HG02938 (cell line): ENCODE measurements at regions not wholly inside any gene's neighbourhood (a gene's known extent, or its start where the extent isn't known, plus 50 kb on each side); places are given as distances from the start of the nearest gene placed in this dataset.
"Not testable (repeated sequence)": the region's sequence is repeated elsewhere in the genome, so short reads cannot be mapped to it uniquely, and the experiment has no call there.

Experiments
- ATAC-seq: cut with Tn5 transposase; IDR thresholded peaks from one replicate; pipeline ENCODE4 v1.9.1; 2021; ENCODE audit warnings: mild to moderate bottlenecking, moderate library complexity; ENCODE audit not compliant: unreplicated experiment

GRCh38 chr5:42950116-42950455, 90.0 kb downstream of the ANXA2R start:
- ATAC-seq, result no peak

GRCh38 chr5:42949348-42950115, 90.6 kb downstream of the ANXA2R start:
- ATAC-seq, result peak; percentile 66

- peak; percentile 0 for ATAC-seq
Observed at GRCh38 chr5:42948961-42949347, 91.2 kb downstream of the ANXA2R start.

DNA sequence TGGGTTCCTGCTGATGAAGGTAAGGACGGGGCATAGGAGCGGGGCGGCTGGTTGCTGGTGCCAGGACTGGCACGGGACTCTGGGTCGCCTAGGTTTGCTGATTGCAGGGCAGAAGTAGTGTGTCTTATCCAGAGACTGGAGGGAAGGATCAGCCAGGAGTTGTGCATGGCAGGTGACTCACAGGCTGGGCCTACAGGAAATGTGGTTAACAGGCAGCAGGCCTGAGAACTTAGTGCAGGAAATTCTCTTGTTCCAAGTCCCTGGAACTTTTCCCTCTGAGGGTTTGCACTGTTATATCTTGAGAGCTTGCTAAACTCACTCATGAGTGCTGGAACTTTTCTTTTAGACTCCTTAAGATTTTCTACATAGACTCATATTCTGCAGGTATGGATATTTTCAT, 95.1 kb downstream of the ANXA2R start:
- no peak for ATAC-seq

DNA sequence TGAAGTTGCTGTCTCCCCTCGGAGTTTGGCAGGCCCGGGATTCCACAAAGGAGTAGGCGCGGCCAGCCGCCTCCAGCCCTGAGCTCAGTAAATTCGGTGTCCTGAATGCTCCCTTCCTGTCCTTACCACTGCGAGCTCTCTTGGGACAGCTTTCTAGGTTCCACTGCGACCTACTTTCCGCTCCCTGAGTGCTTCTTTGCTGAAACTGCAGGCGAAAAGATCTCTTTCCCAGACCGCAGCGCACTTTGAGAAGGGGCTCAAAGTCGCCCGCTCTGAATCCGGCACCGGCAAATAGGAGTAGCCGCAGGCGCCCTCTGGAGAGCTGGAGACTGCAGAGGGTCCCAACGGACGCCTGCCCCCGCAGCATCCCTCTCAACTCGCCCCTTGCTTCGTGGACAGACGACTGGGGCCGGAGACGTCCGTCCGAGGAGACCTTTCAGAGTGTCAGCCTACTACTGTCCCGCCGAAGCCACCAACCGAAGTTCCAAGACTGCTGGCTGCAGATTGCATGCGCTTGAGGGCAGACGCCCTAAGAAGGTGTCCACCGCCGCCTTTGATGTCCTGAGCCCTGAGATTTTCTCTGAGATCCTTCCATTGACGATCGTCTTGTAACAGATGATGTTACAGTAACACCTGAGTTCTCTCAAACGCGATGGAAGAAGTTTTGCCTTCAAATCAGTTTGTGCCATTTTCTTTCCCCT, 96.0 kb downstream of the ANXA2R start:
- no peak for ATAC-seq

DNA sequence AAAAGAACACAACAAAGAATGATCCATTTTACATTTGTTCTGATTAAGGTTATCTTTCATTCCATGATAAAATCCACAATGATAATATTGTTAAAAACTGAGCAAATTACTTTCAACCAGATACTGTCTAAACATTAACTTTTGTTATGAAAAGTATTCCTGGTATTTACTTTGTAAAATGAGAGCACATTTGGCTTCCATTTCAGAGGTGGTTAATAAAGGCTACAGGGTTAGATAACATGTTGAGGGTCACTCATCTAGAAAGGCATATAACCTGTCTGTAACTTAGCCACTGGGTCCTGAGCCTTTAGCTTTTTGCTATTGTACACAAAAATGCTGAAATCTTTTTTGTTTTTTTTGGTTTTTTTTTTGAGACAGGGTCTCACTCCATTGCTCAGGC, 99.3 kb downstream of the ANXA2R start:
- no peak for ATAC-seq

GRCh38 chr5:42932011-42932410, 108.1 kb downstream of the ANXA2R start:
- not testable (repeated sequence) for ATAC-seq

GRCh38 chr5:42931451-42931850, 108.7 kb downstream of the ANXA2R start:
- ATAC-seq, result not testable (repeated sequence)

GRCh38 chr5:42930934-42931333, 109.2 kb downstream of the ANXA2R start:
- no peak for ATAC-seq

- no peak for ATAC-seq
Observed at GRCh38 chr5:42929871-42930270, 110.2 kb downstream of the ANXA2R start.

- peak; percentile 76 for ATAC-seq
Observed at GRCh38 chr5:42927730-42928129, 112.4 kb downstream of the ANXA2R start.

DNA sequence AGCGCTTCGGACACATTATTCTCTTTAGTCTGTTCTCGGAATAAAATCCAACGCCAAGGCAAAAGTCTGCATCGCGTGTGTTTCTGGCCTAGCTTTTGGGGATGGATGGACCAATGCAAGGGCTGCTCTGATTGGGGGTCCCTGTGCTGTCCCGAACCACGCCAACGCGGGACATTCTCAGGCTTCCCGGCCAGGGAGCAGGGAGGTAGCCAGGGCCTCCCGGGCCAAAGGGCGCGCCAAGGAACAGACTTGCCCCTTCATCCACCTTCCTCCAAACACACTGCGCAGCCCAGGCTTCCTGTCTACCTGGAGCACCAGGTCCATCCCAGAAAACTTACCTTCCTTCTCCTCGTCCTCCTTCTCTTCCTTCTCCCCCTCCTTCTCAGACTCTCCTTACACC, 113.0 kb upstream of the SELENOP start:
- ATAC-seq, result no peak

- no peak for ATAC-seq
Observed at GRCh38 chr5:42924226-42924625, 112.5 kb upstream of the SELENOP start.

GRCh38 chr5:42923710-42924109, 112.0 kb upstream of the SELENOP start:
- no peak for ATAC-seq

- ATAC-seq, result no peak
Observed at GRCh38 chr5:42919600-42919999, 107.9 kb upstream of the SELENOP start.

- no peak for ATAC-seq
Observed at GRCh38 chr5:42915306-42915866, 103.7 kb upstream of the SELENOP start.

- no peak for ATAC-seq
Observed at GRCh38 chr5:42912184-42912798, 100.6 kb upstream of the SELENOP start.

GRCh38 chr5:42908509-42909488, 97.1 kb upstream of the SELENOP start:
- peak; percentile 91 for ATAC-seq

DNA sequence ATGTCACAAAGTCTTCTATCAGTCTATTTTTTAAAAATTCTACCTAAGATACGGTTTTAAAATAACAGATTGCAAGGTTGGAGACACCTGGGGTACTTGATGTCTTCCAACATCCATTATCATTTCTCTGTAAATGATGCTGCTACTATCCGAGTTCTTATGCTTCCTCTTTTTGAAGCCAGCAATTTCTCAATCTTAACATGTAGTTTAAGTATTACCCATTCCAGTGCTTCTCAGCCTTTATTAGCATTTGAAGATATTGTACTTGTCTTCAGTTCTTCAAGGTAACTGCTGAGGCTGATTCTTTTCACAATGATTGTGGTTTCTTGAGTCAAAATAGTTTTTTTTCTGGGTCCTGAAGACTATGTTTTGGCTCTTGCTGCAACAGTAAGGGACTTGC, 96.4 kb upstream of the SELENOP start:
- peak; percentile 6 for ATAC-seq

- ATAC-seq, result no peak
Observed at GRCh38 chr5:42905827-42906226, 94.1 kb upstream of the SELENOP start.

GRCh38 chr5:42900734-42901133, 89.0 kb upstream of the SELENOP start:
- no peak for ATAC-seq
